NT2/D1 (cell line): ENCODE measurements at regions not wholly inside any gene's neighbourhood (a gene's known extent, or its start where the extent isn't known, plus 50 kb on each side); places are given as distances from the start of the nearest gene placed in this dataset.

Source experiments
- SUZ12 ChIP-seq: IDR thresholded peaks from 2 replicates; pipeline ENCODE4 v1.6.1; 2011; ENCODE audit not compliant: insufficient read length, insufficient read depth; ENCODE audit errors: extremely low read depth
- YY1 ChIP-seq: IDR thresholded peaks from 2 replicates; pipeline ENCODE4 v1.6.1; 2011; ENCODE audit not compliant: insufficient read length, insufficient read depth
- ZNF274 ChIP-seq: IDR thresholded peaks from 2 replicates; pipeline ENCODE4 v1.6.1; 2011; ENCODE audit warnings: mild to moderate bottlenecking, low read depth, low read length

DNA sequence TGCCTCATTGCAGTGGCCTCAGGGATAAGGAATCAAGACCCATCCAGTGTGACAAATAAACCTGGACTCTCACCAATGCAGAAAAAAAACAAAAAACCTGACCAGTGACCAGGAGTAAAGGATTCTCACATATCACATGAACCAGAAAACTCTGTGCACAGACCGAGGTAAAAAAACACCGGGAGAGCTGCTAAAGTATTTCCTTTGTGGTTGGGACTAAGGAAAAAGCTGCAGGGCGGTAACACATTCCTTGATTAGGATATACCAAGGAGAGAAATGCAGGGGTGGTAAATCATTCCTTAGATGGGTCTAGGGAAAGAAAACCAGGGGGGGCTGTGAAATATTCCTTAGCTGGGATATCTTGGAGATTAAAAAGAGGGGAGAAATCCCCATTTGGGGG is 64.8 kb upstream of the ZNF85 start:
- no peak for TF ChIP-seq YY1
- TF ChIP-seq ZNF274 = no peak
- no peak for TF ChIP-seq SUZ12
